GM12891 (cell line): ENCODE measurements at regions not wholly inside any gene's neighbourhood (a gene's known extent, or its start where the extent isn't known, plus 50 kb on each side); places are given as distances from the start of the nearest gene placed in this dataset.

ENCODE experiments used
- DNase-seq: peaks from one replicate; pipeline ENCODE4 v3.0.0; 2011; ENCODE audit warnings: low spot score; ENCODE audit not compliant: insufficient read length
- FAIRE-seq: peaks from 2 replicates; lab custom pipeline; 2011; peaks lifted over from hg19 to GRCh38; lab: Jason Lieb, UNC
- PAX5 ChIP-seq: IDR thresholded peaks from 2 replicates; pipeline ENCODE4 v1.6.1; 2011; ENCODE audit warnings: low read length, moderate library complexity, mild to moderate bottlenecking; ENCODE audit not compliant: insufficient read depth, severe bottlenecking
- POLR2A ChIP-seq: IDR thresholded peaks from 2 replicates; pipeline ENCODE4 v1.6.1; 2011; ENCODE audit warnings: low read depth, low read length, control low read depth
- POLR2AphosphoS5 ChIP-seq: IDR thresholded peaks from 2 replicates; pipeline ENCODE4 v1.6.1; 2011; ENCODE audit warnings: low read depth, low read length, control low read depth
- POU2F2 ChIP-seq: IDR thresholded peaks from 2 replicates; pipeline ENCODE4 v1.6.1; 2011; ENCODE audit warnings: low read depth, mild to moderate bottlenecking, control low read depth, low read length, moderate library complexity
- SPI1 ChIP-seq: IDR thresholded peaks from 2 replicates; pipeline ENCODE4 v1.6.1; 2011; ENCODE audit warnings: low read depth, low read length, control low read depth
- TAF1 ChIP-seq: IDR thresholded peaks from 2 replicates; pipeline ENCODE4 v1.6.1; 2011; ENCODE audit warnings: low read depth, low read length, control low read depth

GRCh38 chr3:102570511-102570910, 135.7 kb downstream of the ZPLD1 start:
- no peak for FAIRE-seq
- TF ChIP-seq POLR2AphosphoS5 (no peak), PAX5 (no peak), POLR2A (no peak), TAF1 (no peak), SPI1 (no peak), POU2F2 (no peak)
- no peak for DNase-seq

- no peak for FAIRE-seq
- no peak for DNase-seq
- TF ChIP-seq POU2F2 (no peak), PAX5 (no peak), POLR2A (no peak), TAF1 (no peak), SPI1 (no peak), POLR2AphosphoS5 (no peak)
Observed at GRCh38 chr3:102571006-102571405, 136.2 kb downstream of the ZPLD1 start.

GRCh38 chr3:102571720-102572384, 137.0 kb downstream of the ZPLD1 start:
- FAIRE-seq (no peak), DNase-seq (no peak)
- TF ChIP-seq PAX5 (no peak), POLR2AphosphoS5 (no peak), SPI1 (no peak), POLR2A (no peak), TAF1 (no peak), POU2F2 (no peak)

- no peak for DNase-seq
- FAIRE-seq = no peak
- no peak for TF ChIP-seq PAX5
- TF ChIP-seq TAF1 = no peak
- no peak for TF ChIP-seq POLR2A
- no peak for TF ChIP-seq POU2F2
- TF ChIP-seq POLR2AphosphoS5 = no peak
- TF ChIP-seq SPI1 = no peak
Observed at GRCh38 chr3:102573483-102574028, 138.7 kb downstream of the ZPLD1 start.

GRCh38 chr3:102574355-102574754, 139.5 kb downstream of the ZPLD1 start:
- no peak for FAIRE-seq
- TF ChIP-seq SPI1 = no peak
- no peak for TF ChIP-seq PAX5
- TF ChIP-seq TAF1 = no peak

GRCh38 chr3:102576651-102577050, 141.8 kb downstream of the ZPLD1 start:
- FAIRE-seq (no peak), DNase-seq (no peak)
- TF ChIP-seq POLR2A (no peak), POU2F2 (no peak), POLR2AphosphoS5 (no peak), SPI1 (no peak), PAX5 (no peak), TAF1 (no peak)

More at GRCh38 chr3:102574355-102574754, 139.5 kb downstream of the ZPLD1 start:
- no peak for DNase-seq

- DNase-seq = no peak
- TF ChIP-seq POLR2A (no peak), TAF1 (no peak), POLR2AphosphoS5 (no peak), POU2F2 (no peak), PAX5 (no peak), SPI1 (no peak)
- FAIRE-seq = no peak
Observed at GRCh38 chr3:102577082-102577789, 142.4 kb downstream of the ZPLD1 start.

- DNase-seq = no peak
- TF ChIP-seq POLR2A (no peak), TAF1 (no peak), SPI1 (no peak), PAX5 (no peak), POLR2AphosphoS5 (no peak), POU2F2 (no peak)
- FAIRE-seq = no peak
Observed at GRCh38 chr3:102580760-102581159, 145.9 kb downstream of the ZPLD1 start.

GRCh38 chr3:102586485-102586884, 151.7 kb downstream of the ZPLD1 start:
- no peak for DNase-seq
- no peak for FAIRE-seq
- no peak for TF ChIP-seq POU2F2
- TF ChIP-seq SPI1 = no peak
- no peak for TF ChIP-seq PAX5
- no peak for TF ChIP-seq TAF1
- TF ChIP-seq POLR2A = no peak
- TF ChIP-seq POLR2AphosphoS5 = no peak
